ENCODE measurements at regions not wholly inside any gene's neighbourhood (a gene's known extent, or its start where the extent isn't known, plus 50 kb on each side); places are given as distances from the start of the nearest gene placed in this dataset.

GRCh38 chr1:234716908-234717375 is 107.0 kb upstream of the IRF2BP2 start:
- in situ Hi-C loops (cut with HindIII; ENCODE audit: low sequenced_read_pairs) = no loop called here
- TF ChIP-seq CTCF (IDR thresholded peaks at IDR 0.05; ENCODE audit: low read depth, low read length, missing control alignments) = no peak
- DNase-seq (ENCODE audit: low read depth) = no peak
- no peak overlapping the region for H3K4me3 ChIP-seq (ENCODE audit: low read depth, low read length)

- TF ChIP-seq CTCF (IDR thresholded peaks at IDR 0.05; ENCODE audit: low read depth, low read length, missing control alignments) = no peak
- no peak overlapping the region for H3K4me3 ChIP-seq (ENCODE audit: low read depth, low read length)
- no peak for DNase-seq (ENCODE audit: low read depth)
- in situ Hi-C loops (cut with HindIII; ENCODE audit: low sequenced_read_pairs) = no loop called here
These were observed 105.5 kb upstream of the IRF2BP2 start for GRCh38 chr1:234715252-234716014.

GRCh38 chr1:234713859-234714258 is 103.9 kb upstream of the IRF2BP2 start:
- DNase-seq (ENCODE audit: low read depth) = no peak
- in situ Hi-C loops (cut with HindIII; ENCODE audit: low sequenced_read_pairs) = no loop called here
- no peak for TF ChIP-seq CTCF (IDR thresholded peaks at IDR 0.05; ENCODE audit: low read depth, low read length, missing control alignments)
- no peak overlapping the region for H3K4me3 ChIP-seq (ENCODE audit: low read depth, low read length)

GRCh38 chr1:234713440-234713839 is 103.5 kb upstream of the IRF2BP2 start:
- no peak overlapping the region for H3K4me3 ChIP-seq (ENCODE audit: low read depth, low read length)
- no peak for DNase-seq (ENCODE audit: low read depth)
- in situ Hi-C loops (cut with HindIII; ENCODE audit: low sequenced_read_pairs) = no loop called here
- TF ChIP-seq CTCF (IDR thresholded peaks at IDR 0.05; ENCODE audit: low read depth, low read length, missing control alignments) = no peak

GRCh38 chr1:234712891-234713305 is 102.9 kb upstream of the IRF2BP2 start:
- DNase-seq (ENCODE audit: low read depth) = no peak
- in situ Hi-C loops (cut with HindIII; ENCODE audit: low sequenced_read_pairs) = no loop called here
- no peak for TF ChIP-seq CTCF (IDR thresholded peaks at IDR 0.05; ENCODE audit: low read depth, low read length, missing control alignments)
- H3K4me3 ChIP-seq (ENCODE audit: low read depth, low read length) = no peak overlapping the region

- DNase-seq (ENCODE audit: low read depth) = no peak
- no peak overlapping the region for H3K4me3 ChIP-seq (ENCODE audit: low read depth, low read length)
- in situ Hi-C loops (cut with HindIII; ENCODE audit: low sequenced_read_pairs) = no loop called here
- TF ChIP-seq CTCF (IDR thresholded peaks at IDR 0.05; ENCODE audit: low read depth, low read length, missing control alignments) = no peak
These were observed 101.2 kb upstream of the IRF2BP2 start for GRCh38 chr1:234710936-234711724.

Data from astrocyte of the cerebellum (primary cell).